ENCODE measurements at regions not wholly inside any gene's neighbourhood (a gene's known extent, or its start where the extent isn't known, plus 50 kb on each side); places are given as distances from the start of the nearest gene placed in this dataset.

DNA sequence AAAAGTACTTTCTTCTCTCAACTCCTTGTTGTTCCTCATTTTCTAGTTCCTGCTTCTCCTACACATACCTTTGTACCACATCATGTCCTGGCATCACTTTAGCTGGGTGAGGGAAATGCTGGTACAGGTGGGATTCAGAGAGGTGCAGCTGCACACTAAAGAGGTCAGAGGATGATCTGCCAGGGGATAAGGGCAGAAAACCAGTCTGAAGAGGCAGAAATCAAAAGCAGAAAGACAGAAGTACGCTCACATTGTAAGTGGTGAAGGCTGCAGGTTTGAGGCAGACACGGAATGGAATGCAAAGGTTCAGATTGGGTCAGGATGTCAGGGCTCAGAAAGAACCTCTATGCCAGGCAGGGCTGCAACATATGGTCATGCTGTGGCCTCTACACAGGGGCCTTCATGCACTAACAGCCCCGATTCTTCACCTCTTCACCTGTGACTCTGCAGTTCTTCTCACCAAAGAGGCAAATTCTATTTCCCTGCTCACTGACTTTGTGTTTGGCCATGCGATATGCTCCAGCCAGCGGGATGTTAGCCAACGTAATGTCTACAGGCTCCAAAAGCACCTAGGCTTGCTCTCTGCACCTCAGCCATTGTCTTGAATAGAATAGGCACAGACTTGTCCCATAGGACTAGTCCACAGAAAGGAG is 373.7 kb downstream of the NXPE2 start:
- no peak for TF ChIP-seq POLR2A (IDR thresholded peaks at IDR 0.05)
- TF ChIP-seq, protein P1, sequence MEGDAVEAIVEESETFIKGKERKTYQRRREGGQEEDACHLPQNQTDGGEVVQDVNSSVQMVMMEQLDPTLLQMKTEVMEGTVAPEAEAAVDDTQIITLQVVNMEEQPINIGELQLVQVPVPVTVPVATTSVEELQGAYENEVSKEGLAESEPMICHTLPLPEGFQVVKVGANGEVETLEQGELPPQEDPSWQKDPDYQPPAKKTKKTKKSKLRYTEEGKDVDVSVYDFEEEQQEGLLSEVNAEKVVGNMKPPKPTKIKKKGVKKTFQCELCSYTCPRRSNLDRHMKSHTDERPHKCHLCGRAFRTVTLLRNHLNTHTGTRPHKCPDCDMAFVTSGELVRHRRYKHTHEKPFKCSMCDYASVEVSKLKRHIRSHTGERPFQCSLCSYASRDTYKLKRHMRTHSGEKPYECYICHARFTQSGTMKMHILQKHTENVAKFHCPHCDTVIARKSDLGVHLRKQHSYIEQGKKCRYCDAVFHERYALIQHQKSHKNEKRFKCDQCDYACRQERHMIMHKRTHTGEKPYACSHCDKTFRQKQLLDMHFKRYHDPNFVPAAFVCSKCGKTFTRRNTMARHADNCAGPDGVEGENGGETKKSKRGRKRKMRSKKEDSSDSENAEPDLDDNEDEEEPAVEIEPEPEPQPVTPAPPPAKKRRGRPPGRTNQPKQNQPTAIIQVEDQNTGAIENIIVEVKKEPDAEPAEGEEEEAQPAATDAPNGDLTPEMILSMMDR (IDR thresholded peaks at IDR 0.05), result no peak

All from adrenal gland (tissue), 5 donors.